ENCODE measurements at regions not wholly inside any gene's neighbourhood (a gene's known extent, or its start where the extent isn't known, plus 50 kb on each side); places are given as distances from the start of the nearest gene placed in this dataset.

DNA sequence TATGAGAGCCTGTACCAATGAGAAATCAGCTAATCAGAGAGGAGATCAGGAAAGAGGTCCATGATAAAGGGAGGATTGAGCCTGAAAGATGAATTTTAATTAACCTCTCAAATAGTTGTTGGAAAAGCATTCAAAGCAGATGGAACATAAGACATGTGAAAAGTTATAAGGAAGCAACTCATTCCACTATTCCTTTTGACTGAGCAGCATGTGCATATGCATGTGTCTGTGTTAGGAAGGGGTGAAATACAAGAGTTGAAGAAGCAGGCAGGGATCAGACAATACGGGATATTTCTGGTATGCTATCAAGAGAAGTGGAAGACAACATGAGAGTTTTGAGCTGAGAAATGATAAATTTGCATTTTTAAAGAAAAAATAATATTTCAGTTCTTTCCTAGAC, 624.8 kb upstream of the PTCHD4 start:
- H3K9me3 Mint-ChIP-seq, result peaks cover 17 to 25% of the 10 kb centered on the region in 2 donors
- H3K27ac Mint-ChIP-seq, result no peak overlapping the region
- no peaks in the 10 kb centered on the region for H3K27me3 Mint-ChIP-seq (ENCODE audit: low read depth in 2 of 2)
- no peaks in the 10 kb centered on the region for H3K4me1 Mint-ChIP-seq
- no peaks in the 10 kb centered on the region for H3K36me3 ChIP-seq (ENCODE audit: control insufficient read depth, insufficient read depth, low read length)
- intact Hi-C loops (cut with micrococcal nuclease), result no loop called here
- ATAC-seq (no peak), DNase-seq (no peak)
- TF ChIP-seq, protein P1, sequence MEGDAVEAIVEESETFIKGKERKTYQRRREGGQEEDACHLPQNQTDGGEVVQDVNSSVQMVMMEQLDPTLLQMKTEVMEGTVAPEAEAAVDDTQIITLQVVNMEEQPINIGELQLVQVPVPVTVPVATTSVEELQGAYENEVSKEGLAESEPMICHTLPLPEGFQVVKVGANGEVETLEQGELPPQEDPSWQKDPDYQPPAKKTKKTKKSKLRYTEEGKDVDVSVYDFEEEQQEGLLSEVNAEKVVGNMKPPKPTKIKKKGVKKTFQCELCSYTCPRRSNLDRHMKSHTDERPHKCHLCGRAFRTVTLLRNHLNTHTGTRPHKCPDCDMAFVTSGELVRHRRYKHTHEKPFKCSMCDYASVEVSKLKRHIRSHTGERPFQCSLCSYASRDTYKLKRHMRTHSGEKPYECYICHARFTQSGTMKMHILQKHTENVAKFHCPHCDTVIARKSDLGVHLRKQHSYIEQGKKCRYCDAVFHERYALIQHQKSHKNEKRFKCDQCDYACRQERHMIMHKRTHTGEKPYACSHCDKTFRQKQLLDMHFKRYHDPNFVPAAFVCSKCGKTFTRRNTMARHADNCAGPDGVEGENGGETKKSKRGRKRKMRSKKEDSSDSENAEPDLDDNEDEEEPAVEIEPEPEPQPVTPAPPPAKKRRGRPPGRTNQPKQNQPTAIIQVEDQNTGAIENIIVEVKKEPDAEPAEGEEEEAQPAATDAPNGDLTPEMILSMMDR (IDR thresholded peaks at IDR 0.05), result no peak
- no peak overlapping the region for H3K4me3 ChIP-seq (ENCODE audit: low read length)
- WGBS (ENCODE audit: insufficient coverage), result 94% methylated on average over 1 of the region's 1 CpG
- no peaks in the 10 kb centered on the region for H3K9me3 ChIP-seq (ENCODE audit: control insufficient read depth, insufficient read depth, low read length)
- no peak overlapping the region for H3K27ac ChIP-seq (ENCODE audit: low read length)
- H3K27me3 ChIP-seq (ENCODE audit: control insufficient read depth, insufficient read depth, low read length), result no peaks in the 10 kb centered on the region
- H3K4me3 Mint-ChIP-seq, result no peak overlapping the region
- peaks cover 22% of the 10 kb centered on the region for H3K36me3 Mint-ChIP-seq
- no peaks in the 10 kb centered on the region for H3K4me1 ChIP-seq (ENCODE audit: control insufficient read depth, insufficient read depth, low read length)

DNA sequence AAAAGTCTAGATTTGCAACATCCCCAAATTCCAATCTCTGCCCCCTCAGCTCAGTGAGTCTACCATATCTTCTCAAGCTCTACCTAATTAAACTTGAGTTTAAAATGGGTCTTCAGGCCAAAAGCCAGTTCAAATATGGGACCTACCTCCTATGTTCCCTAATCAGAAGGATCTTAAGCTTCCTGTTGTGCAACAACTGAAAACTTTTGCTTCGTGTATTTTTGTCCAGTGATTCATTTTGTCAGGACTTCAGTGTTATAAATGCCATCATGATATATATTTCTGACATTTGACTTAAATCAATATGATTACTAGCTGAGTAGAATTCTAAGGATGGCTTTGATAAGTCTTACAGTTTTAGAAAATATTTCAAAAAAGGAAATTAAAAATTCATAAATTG, 622.6 kb upstream of the PTCHD4 start:
- no peak overlapping the region for H3K4me3 Mint-ChIP-seq
- no peaks in the 10 kb centered on the region for H3K27me3 Mint-ChIP-seq (ENCODE audit: low read depth in 2 of 2)
- H3K4me3 ChIP-seq (ENCODE audit: low read length), result no peak overlapping the region
- intact Hi-C loops (cut with micrococcal nuclease), result no loop called here
- H3K27me3 ChIP-seq (ENCODE audit: control insufficient read depth, insufficient read depth, low read length), result no peaks in the 10 kb centered on the region
- no peak overlapping the region for H3K27ac Mint-ChIP-seq
- 0% methylated on average over 1 of the region's 1 CpG for WGBS (ENCODE audit: insufficient coverage)
- no peaks in the 10 kb centered on the region for H3K4me1 Mint-ChIP-seq
- peaks cover 14% of the 10 kb centered on the region for H3K9me3 ChIP-seq (ENCODE audit: control insufficient read depth, insufficient read depth, low read length)
- DNase-seq (no peak), ATAC-seq (no peak)
- no peaks in the 10 kb centered on the region for H3K4me1 ChIP-seq (ENCODE audit: control insufficient read depth, insufficient read depth, low read length)
- no peak overlapping the region for H3K27ac ChIP-seq (ENCODE audit: low read length)
- H3K9me3 Mint-ChIP-seq, result peaks cover 24 to 35% of the 10 kb centered on the region in 2 donors
- peaks cover 28% of the 10 kb centered on the region for H3K36me3 Mint-ChIP-seq
- TF ChIP-seq, protein P1 (IDR thresholded peaks at IDR 0.05), result no peak
- no peaks in the 10 kb centered on the region for H3K36me3 ChIP-seq (ENCODE audit: control insufficient read depth, insufficient read depth, low read length)

DNA sequence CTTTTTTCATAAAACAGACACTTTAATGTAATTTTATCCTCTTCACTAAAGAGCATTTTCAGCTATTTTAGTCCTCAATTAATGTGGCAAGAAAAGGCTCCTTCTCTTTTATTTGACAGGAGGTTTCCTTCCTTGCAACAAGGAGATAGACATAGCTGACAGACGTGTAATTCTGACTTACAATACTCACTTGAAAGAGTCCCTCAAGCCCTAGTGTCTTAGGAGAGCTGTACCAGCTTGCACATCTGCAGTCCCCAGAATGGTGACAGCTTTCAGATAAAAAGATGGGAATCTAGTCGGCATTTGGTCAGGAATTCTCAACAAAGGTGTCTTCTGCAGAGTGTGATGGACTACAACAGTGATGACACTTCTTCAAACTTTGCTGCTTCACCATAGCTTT, 603.7 kb upstream of the PTCHD4 start:
- Mint-ChIP-seq H3K4me3 (no peak overlapping the region), H3K27ac (no peak overlapping the region), H3K27me3 (ENCODE audit: low read depth in 2 of 2) (no peaks in the 10 kb centered on the region), H3K36me3 (no peaks in the 10 kb centered on the region), H3K9me3 (peaks cover 9 to 13% of the 10 kb centered on the region in 2 donors), H3K4me1 (no peaks in the 10 kb centered on the region)
- Histone ChIP-seq H3K27ac (ENCODE audit: low read length) (no peak overlapping the region), H3K9me3 (ENCODE audit: control insufficient read depth, insufficient read depth, low read length) (peaks cover 3% of the 10 kb centered on the region), H3K27me3 (ENCODE audit: control insufficient read depth, insufficient read depth, low read length) (no peaks in the 10 kb centered on the region), H3K4me3 (ENCODE audit: low read length) (no peak overlapping the region), H3K4me1 (ENCODE audit: control insufficient read depth, insufficient read depth, low read length) (no peaks in the 10 kb centered on the region), H3K36me3 (ENCODE audit: control insufficient read depth, insufficient read depth, low read length) (no peaks in the 10 kb centered on the region)
- DNase-seq (no peak), ATAC-seq (no peak)
- TF ChIP-seq, protein P1 (IDR thresholded peaks at IDR 0.05), result no peak
- WGBS (ENCODE audit: insufficient coverage), result 62% methylated on average over 2 of the region's 2 CpGs
- intact Hi-C loops (cut with micrococcal nuclease), result no loop called here

DNA sequence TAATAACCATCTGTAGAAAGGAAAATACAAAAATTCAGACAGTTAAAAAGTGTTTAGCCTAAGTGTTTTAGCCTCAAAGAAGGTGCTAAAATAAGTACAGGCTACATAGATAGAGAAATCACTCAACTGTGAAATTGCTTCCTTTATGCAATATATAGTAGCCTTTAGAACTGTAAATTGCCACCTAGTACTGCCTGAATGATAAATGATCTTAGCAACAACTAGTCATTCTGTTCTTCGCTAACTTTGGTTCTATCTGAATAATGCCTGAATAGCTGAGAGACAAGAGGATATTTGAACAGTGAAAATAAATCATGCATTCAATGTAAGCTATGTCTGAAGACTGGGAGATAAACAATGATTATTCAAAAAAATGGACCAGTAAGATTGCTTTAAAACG, 603.3 kb upstream of the PTCHD4 start:
- Mint-ChIP-seq H3K9me3 (peaks cover 5 to 12% of the 10 kb centered on the region in 2 donors), H3K27me3 (ENCODE audit: low read depth in 2 of 2) (no peaks in the 10 kb centered on the region), H3K27ac (no peak overlapping the region), H3K4me3 (no peak overlapping the region), H3K4me1 (no peaks in the 10 kb centered on the region), H3K36me3 (no peaks in the 10 kb centered on the region)
- no peak overlapping the region for H3K4me3 ChIP-seq (ENCODE audit: low read length)
- ATAC-seq, result no peak
- peaks cover 3% of the 10 kb centered on the region for H3K9me3 ChIP-seq (ENCODE audit: control insufficient read depth, insufficient read depth, low read length)
- H3K4me1 ChIP-seq (ENCODE audit: control insufficient read depth, insufficient read depth, low read length), result no peaks in the 10 kb centered on the region
- H3K27ac ChIP-seq (ENCODE audit: low read length), result no peak overlapping the region
- DNase-seq, result no peak
- no peaks in the 10 kb centered on the region for H3K36me3 ChIP-seq (ENCODE audit: control insufficient read depth, insufficient read depth, low read length)
- intact Hi-C loops (cut with micrococcal nuclease), result no loop called here
- H3K27me3 ChIP-seq (ENCODE audit: control insufficient read depth, insufficient read depth, low read length), result no peaks in the 10 kb centered on the region
- TF ChIP-seq, protein P1 (IDR thresholded peaks at IDR 0.05), result no peak
- 71% methylated on average over 2 of the region's 2 CpGs for WGBS (ENCODE audit: insufficient coverage)

All from natural killer cell (primary cell).